SU-DHL-6 (cell line): ENCODE measurements at regions not wholly inside any gene's neighbourhood (a gene's known extent, or its start where the extent isn't known, plus 50 kb on each side); places are given as distances from the start of the nearest gene placed in this dataset.

ENCODE experiments used
- H2AFZ ChIP-seq: fragments of 200-600 bp; sonication (generic); 2 replicates; pipeline ENCODE4 v1.6.1; 2014; ENCODE audit warnings: low read depth, mild to moderate bottlenecking, moderate library complexity, mixed read lengths, antibody characterized with exemption, low read length; ENCODE audit not compliant: severe bottlenecking
- H3F3A ChIP-seq: fragments of 200-600 bp; shearing (Covaris generic); 2 replicates; pipeline ENCODE4 v1.6.0; 2016; ENCODE audit warnings: antibody characterized with exemption, mild to moderate bottlenecking; ENCODE audit not compliant: insufficient read depth
- H3K27ac ChIP-seq: fragments of 200-600 bp; sonication (generic); 2 replicates; pipeline ENCODE4 v1.5.1; 2016; ENCODE audit warnings: low read depth, mild to moderate bottlenecking, low read length, moderate library complexity, mixed read lengths
- H3K27me3 ChIP-seq: fragments of 200-600 bp; sonication (generic), shearing (Covaris generic); 2 replicates; pipeline ENCODE4 v1.6.0; 2014; ENCODE audit warnings: mild to moderate bottlenecking, low read length
- H3K36me3 ChIP-seq: fragments of 200-600 bp; sonication (generic); 2 replicates; pipeline ENCODE4 v1.6.1; 2014; ENCODE audit warnings: mild to moderate bottlenecking, low read length, mixed read lengths
- H3K4me2 ChIP-seq: fragments of 300-600, 200-600 bp; shearing (Covaris generic), sonication (generic); 2 replicates; pipeline ENCODE4 v1.6.0; 2014; ENCODE audit warnings: low read length, low read depth, mild to moderate bottlenecking; ENCODE audit not compliant: poor library complexity, severe bottlenecking
- H3K4me3 ChIP-seq: fragments of 200-600 bp; sonication (generic); 2 replicates; pipeline ENCODE4 v1.5.1; 2014; ENCODE audit warnings: antibody characterized with exemption, low read length, mild to moderate bottlenecking, mixed read lengths; ENCODE audit not compliant: insufficient read depth, poor library complexity, severe bottlenecking
- H3K79me2 ChIP-seq: fragments of 200-600 bp; sonication (generic); 2 replicates; pipeline ENCODE4 v1.6.1; 2014; ENCODE audit warnings: mild to moderate bottlenecking, low read length, moderate library complexity; ENCODE audit not compliant: insufficient read depth
- H3K9ac ChIP-seq: fragments of 200-600 bp; sonication (generic); 2 replicates; pipeline ENCODE4 v1.7.0; 2014; ENCODE audit warnings: mild to moderate bottlenecking, low read length
- H3K9me2 ChIP-seq: fragments of 200-600 bp; sonication (generic); replicated peaks from 2 replicates; pipeline ENCODE4 v1.6.1; 2014; ENCODE audit warnings: low read length; ENCODE audit not compliant: insufficient read depth
- H3K9me3 ChIP-seq: fragments of 200-600 bp; sonication (generic); 2 replicates; pipeline ENCODE4 v1.6.1; 2014; ENCODE audit warnings: low read length, mixed read lengths; ENCODE audit not compliant: insufficient read depth
- H4K20me1 ChIP-seq: fragments of 200-600 bp; sonication (generic); 2 replicates; pipeline ENCODE4 v1.6.1; 2014; ENCODE audit warnings: low read depth, mild to moderate bottlenecking, antibody characterized with exemption, low read length, moderate library complexity, mixed read lengths
- EZH2phosphoT487 ChIP-seq: fragments of 200-600 bp; sonication (generic), shearing (Covaris generic); conservative IDR thresholded peaks from 2 replicates; pipeline ENCODE4 v1.6.1; 2018; ENCODE audit warnings: mild to moderate bottlenecking, antibody characterized with exemption, low read length, moderate library complexity, mixed read lengths
- TF ChIP-seq, protein P1 (sequence below): fragments of 200-600 bp; sonication (generic); IDR thresholded peaks from one replicate; pipeline ENCODE4 v1.5.1; 2017; ENCODE audit warnings: antibody characterized with exemption, mild to moderate bottlenecking, low read length, moderate library complexity; ENCODE audit not compliant: insufficient read depth, poor library complexity, severe bottlenecking

DNA sequence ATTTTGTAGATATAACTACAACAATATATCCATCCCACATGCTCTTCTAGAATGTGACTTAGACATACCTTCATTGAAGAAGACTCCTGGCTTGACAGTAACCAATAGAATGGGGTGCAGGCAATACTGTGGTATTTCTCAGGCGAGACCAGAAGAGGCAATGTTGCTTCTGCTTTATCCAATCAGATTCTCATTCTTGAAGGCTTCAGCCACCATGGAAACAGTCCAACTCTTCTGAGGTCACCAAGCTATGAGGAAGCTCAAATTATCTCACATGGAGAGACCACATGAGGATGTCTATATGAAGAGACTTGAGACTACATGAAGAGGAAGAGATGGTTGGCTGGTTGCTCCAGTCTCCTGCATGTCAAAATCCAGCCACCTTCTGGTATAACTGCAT lies 469.9 kb downstream of the PCDH10 start:
- H3K27ac ChIP-seq, result no peak overlapping the region
- no peak overlapping the region for H3K4me2 ChIP-seq
- H3K9ac ChIP-seq, result no peak overlapping the region
- H2AFZ ChIP-seq, result no peak overlapping the region
- H3K36me3 ChIP-seq, result no peaks in the 10 kb centered on the region
- no peaks in the 10 kb centered on the region for H3K9me3 ChIP-seq
- no peaks in the 10 kb centered on the region for H3K27me3 ChIP-seq
- no peak for TF ChIP-seq EZH2phosphoT487
- TF ChIP-seq, protein P1, sequence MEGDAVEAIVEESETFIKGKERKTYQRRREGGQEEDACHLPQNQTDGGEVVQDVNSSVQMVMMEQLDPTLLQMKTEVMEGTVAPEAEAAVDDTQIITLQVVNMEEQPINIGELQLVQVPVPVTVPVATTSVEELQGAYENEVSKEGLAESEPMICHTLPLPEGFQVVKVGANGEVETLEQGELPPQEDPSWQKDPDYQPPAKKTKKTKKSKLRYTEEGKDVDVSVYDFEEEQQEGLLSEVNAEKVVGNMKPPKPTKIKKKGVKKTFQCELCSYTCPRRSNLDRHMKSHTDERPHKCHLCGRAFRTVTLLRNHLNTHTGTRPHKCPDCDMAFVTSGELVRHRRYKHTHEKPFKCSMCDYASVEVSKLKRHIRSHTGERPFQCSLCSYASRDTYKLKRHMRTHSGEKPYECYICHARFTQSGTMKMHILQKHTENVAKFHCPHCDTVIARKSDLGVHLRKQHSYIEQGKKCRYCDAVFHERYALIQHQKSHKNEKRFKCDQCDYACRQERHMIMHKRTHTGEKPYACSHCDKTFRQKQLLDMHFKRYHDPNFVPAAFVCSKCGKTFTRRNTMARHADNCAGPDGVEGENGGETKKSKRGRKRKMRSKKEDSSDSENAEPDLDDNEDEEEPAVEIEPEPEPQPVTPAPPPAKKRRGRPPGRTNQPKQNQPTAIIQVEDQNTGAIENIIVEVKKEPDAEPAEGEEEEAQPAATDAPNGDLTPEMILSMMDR, result no peak
- no peaks in the 10 kb centered on the region for H3F3A ChIP-seq
- H4K20me1 ChIP-seq, result no peaks in the 10 kb centered on the region
- H3K4me3 ChIP-seq, result no peak overlapping the region
- H3K9me2 ChIP-seq, result no peaks in the 10 kb centered on the region
- no peaks in the 10 kb centered on the region for H3K79me2 ChIP-seq

DNA sequence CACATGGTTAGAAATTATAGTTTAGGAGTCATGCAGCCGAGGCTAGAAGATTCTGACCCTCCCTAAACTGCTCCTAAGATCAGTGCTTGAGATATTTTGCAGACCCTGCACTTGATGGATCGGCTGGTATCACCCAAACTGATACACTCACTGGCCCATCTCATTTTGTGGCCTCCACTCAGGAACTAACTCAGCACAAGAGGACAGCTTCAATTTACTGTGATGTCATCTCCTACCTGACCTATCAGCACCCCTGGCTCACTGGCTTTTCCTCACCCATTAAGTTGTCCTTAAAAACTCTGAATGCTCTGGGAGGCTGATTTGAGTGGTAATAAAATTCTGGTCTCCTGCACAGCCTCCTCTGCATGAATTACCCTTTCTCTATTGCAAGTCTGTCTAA lies 450.9 kb downstream of the PCDH10 start:
- Histone ChIP-seq H3K4me3 (no peak overlapping the region), H3K9ac (no peak overlapping the region), H4K20me1 (no peaks in the 10 kb centered on the region), H3K4me2 (no peak overlapping the region), H3K27me3 (no peaks in the 10 kb centered on the region), H3K9me2 (no peaks in the 10 kb centered on the region), H3K36me3 (no peaks in the 10 kb centered on the region), H3K27ac (no peak overlapping the region), H2AFZ (no peak overlapping the region), H3F3A (no peaks in the 10 kb centered on the region), H3K79me2 (no peaks in the 10 kb centered on the region), H3K9me3 (no peaks in the 10 kb centered on the region)
- TF ChIP-seq EZH2phosphoT487, result no peak
- TF ChIP-seq, protein P1, result no peak

DNA sequence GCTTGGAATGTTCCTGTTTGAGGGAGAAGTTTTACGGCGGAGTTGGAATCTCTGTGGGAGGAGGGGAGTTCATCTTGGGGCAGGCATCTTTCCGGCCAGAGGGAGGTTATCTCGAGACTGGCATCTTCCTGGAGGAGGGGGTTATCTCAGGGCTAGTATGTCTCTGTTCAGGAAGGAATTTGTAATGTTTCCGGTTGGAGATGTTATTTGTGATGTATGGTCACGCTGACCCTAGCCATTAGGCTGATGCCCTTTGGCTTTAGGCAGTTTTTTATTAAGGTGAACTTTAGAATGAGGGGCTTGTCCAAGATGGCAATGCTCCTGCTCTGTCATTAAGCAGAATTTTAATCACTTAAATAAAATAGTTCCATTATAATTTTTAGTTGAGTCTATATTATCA lies 449.7 kb downstream of the PCDH10 start:
- Histone ChIP-seq H3K79me2 (no peaks in the 10 kb centered on the region), H3K9ac (no peak overlapping the region), H3K36me3 (no peaks in the 10 kb centered on the region), H4K20me1 (no peaks in the 10 kb centered on the region), H3K9me2 (no peaks in the 10 kb centered on the region), H3K9me3 (no peaks in the 10 kb centered on the region), H2AFZ (no peak overlapping the region), H3K27ac (no peak overlapping the region), H3K4me2 (no peak overlapping the region), H3K4me3 (no peak overlapping the region), H3F3A (no peaks in the 10 kb centered on the region), H3K27me3 (no peaks in the 10 kb centered on the region)
- TF ChIP-seq, protein P1, result no peak
- no peak for TF ChIP-seq EZH2phosphoT487
